Loucy (cell line): ENCODE measurements at regions not wholly inside any gene's neighbourhood (a gene's known extent, or its start where the extent isn't known, plus 50 kb on each side); places are given as distances from the start of the nearest gene placed in this dataset.

ENCODE experiments used
- H2AFZ ChIP-seq: fragments of 200-600 bp; sonication (generic); 2 replicates; pipeline ENCODE4 v1.6.0; 2016; ENCODE audit warnings: antibody characterized with exemption, mild to moderate bottlenecking, low read length, moderate library complexity
- H3F3A ChIP-seq: fragments of 200-600 bp; 2 replicates; pipeline ENCODE4 v1.6.0; 2016; ENCODE audit warnings: antibody characterized with exemption, low read depth, mild to moderate bottlenecking
- H3K27me3 ChIP-seq: fragments of 200-600 bp; sonication (generic); 2 replicates; pipeline ENCODE4 v1.6.1; 2014; ENCODE audit warnings: low read length, mild to moderate bottlenecking; ENCODE audit not compliant: insufficient read depth, poor library complexity, severe bottlenecking
- H3K36me3 ChIP-seq: fragments of 200-600 bp; sonication (generic); 2 replicates; pipeline ENCODE4 v1.6.1; 2016; ENCODE audit warnings: low read length; ENCODE audit not compliant: insufficient read depth
- H3K4me1 ChIP-seq: fragments of 200-600 bp; sonication (generic); 2 replicates; pipeline ENCODE4 v1.5.1; 2014; ENCODE audit warnings: low read length, mild to moderate bottlenecking; ENCODE audit not compliant: insufficient read depth, poor library complexity, severe bottlenecking
- H3K4me2 ChIP-seq: fragments of 200-600 bp; sonication (generic); 2 replicates; pipeline ENCODE4 v1.6.0; 2014; ENCODE audit warnings: antibody characterized with exemption, low read length, low read depth, mild to moderate bottlenecking; ENCODE audit not compliant: poor library complexity, severe bottlenecking
- H3K4me3 ChIP-seq: fragments of 200-600 bp; sonication (generic); 2 replicates; pipeline ENCODE4 v1.5.1; 2014; ENCODE audit warnings: low read length, mild to moderate bottlenecking, mixed read lengths; ENCODE audit not compliant: poor library complexity, severe bottlenecking
- H3K79me2 ChIP-seq: fragments of 200-600 bp; sonication (generic); 2 replicates; pipeline ENCODE4 v1.6.1; 2014; ENCODE audit warnings: low read length; ENCODE audit not compliant: insufficient read depth
- H3K9ac ChIP-seq: fragments of 200-600 bp; sonication (generic); 2 replicates; pipeline ENCODE4 v1.6.0; 2014; ENCODE audit warnings: mild to moderate bottlenecking, low read depth, low read length, moderate library complexity; ENCODE audit not compliant: poor library complexity, severe bottlenecking
- H3K9me2 ChIP-seq: fragments of 200-600 bp; sonication (generic); replicated peaks from 2 replicates; pipeline ENCODE4 v1.6.1; 2016; ENCODE audit warnings: low read depth, low read length, mixed read lengths
- H3K9me3 ChIP-seq: fragments of 200-600 bp; sonication (generic); 2 replicates; pipeline ENCODE4 v1.6.1; 2014; ENCODE audit warnings: mild to moderate bottlenecking, antibody characterized with exemption, low read length, low read depth; ENCODE audit not compliant: insufficient read depth
- H4K20me1 ChIP-seq: fragments of 200-600 bp; sonication (generic); 2 replicates; pipeline ENCODE4 v1.6.0; 2014; ENCODE audit warnings: antibody characterized with exemption, low read length, mild to moderate bottlenecking; ENCODE audit not compliant: insufficient read depth, poor library complexity, severe bottlenecking
- CTCF ChIP-seq: fragments of 200-600 bp; sonication (generic); conservative IDR thresholded peaks from 2 replicates; pipeline ENCODE4 v1.5.1; 2014; ENCODE audit warnings: mild to moderate bottlenecking, antibody characterized with exemption, low read length
- EZH2phosphoT487 ChIP-seq: fragments of 200-600 bp; IDR thresholded peaks from 2 replicates; pipeline ENCODE4 v1.6.1; 2018; ENCODE audit warnings: antibody characterized with exemption, mild to moderate bottlenecking, moderate library complexity, borderline replicate concordance

- Histone ChIP-seq H3K36me3 (no peaks in the 10 kb centered on the region), H3K79me2 (no peaks in the 10 kb centered on the region), H3K9me3 (no peaks in the 10 kb centered on the region), H3K4me2 (no peak overlapping the region), H2AFZ (no peak overlapping the region), H3K4me1 (no peaks in the 10 kb centered on the region), H4K20me1 (no peaks in the 10 kb centered on the region), H3K27me3 (no peaks in the 10 kb centered on the region), H3K9me2 (no peaks in the 10 kb centered on the region), H3F3A (no peaks in the 10 kb centered on the region), H3K9ac (no peak overlapping the region), H3K4me3 (no peak overlapping the region)
- TF ChIP-seq EZH2phosphoT487, result no peak
- no peak for TF ChIP-seq CTCF
Observed at GRCh38 chr10:62710182-62710581, 94.3 kb upstream of the ADO start.

- no peaks in the 10 kb centered on the region for H3K79me2 ChIP-seq
- H3K27me3 ChIP-seq, result no peaks in the 10 kb centered on the region
- no peaks in the 10 kb centered on the region for H3K9me3 ChIP-seq
- H3K9ac ChIP-seq, result no peak overlapping the region
- no peak overlapping the region for H3K4me3 ChIP-seq
- no peaks in the 10 kb centered on the region for H3K36me3 ChIP-seq
- no peaks in the 10 kb centered on the region for H3F3A ChIP-seq
- no peak overlapping the region for H2AFZ ChIP-seq
- H3K4me2 ChIP-seq, result no peak overlapping the region
- no peaks in the 10 kb centered on the region for H4K20me1 ChIP-seq
- TF ChIP-seq CTCF (no peak), EZH2phosphoT487 (no peak)
- H3K4me1 ChIP-seq, result no peaks in the 10 kb centered on the region
- H3K9me2 ChIP-seq, result no peaks in the 10 kb centered on the region
Observed at GRCh38 chr10:62715383-62715782, 89.1 kb upstream of the ADO start.

GRCh38 chr10:62718585-62718984 is 85.9 kb upstream of the ADO start:
- H3K4me3 ChIP-seq, result no peak overlapping the region
- H3F3A ChIP-seq, result no peaks in the 10 kb centered on the region
- no peaks in the 10 kb centered on the region for H3K4me1 ChIP-seq
- no peak overlapping the region for H2AFZ ChIP-seq
- no peaks in the 10 kb centered on the region for H4K20me1 ChIP-seq
- H3K9ac ChIP-seq, result no peak overlapping the region
- TF ChIP-seq EZH2phosphoT487, result no peak
- TF ChIP-seq CTCF, result no peak
- H3K9me3 ChIP-seq, result no peaks in the 10 kb centered on the region
- no peak overlapping the region for H3K4me2 ChIP-seq
- H3K27me3 ChIP-seq, result no peaks in the 10 kb centered on the region
- no peaks in the 10 kb centered on the region for H3K9me2 ChIP-seq
- H3K79me2 ChIP-seq, result no peaks in the 10 kb centered on the region
- no peaks in the 10 kb centered on the region for H3K36me3 ChIP-seq
